ENCODE measurements at regions not wholly inside any gene's neighbourhood (a gene's known extent, or its start where the extent isn't known, plus 50 kb on each side); places are given as distances from the start of the nearest gene placed in this dataset.

DNA sequence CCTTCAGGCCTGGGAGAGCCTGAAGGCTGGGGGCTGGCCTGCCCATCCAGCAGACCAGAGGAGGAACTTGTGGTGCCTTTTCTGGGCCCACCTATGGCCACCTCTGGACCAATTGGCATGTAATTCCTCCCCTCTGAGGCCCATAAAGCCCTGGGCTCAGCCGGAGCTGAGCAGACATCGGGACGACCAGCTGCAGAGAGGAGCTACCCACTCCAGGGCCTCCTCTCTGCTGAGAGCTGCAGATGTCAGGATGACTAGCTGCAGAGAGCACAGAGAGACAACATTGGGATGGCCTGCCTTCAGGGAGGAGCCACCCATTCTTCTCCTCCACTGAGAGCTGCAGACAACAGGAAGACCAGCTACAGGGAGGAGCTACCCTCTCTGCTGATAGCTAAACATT is 370.1 kb downstream of the CD83 start:
- no peak overlapping the region for H3K4me3 ChIP-seq (ENCODE audit: low read depth, low read length)
- TF ChIP-seq, protein P1, sequence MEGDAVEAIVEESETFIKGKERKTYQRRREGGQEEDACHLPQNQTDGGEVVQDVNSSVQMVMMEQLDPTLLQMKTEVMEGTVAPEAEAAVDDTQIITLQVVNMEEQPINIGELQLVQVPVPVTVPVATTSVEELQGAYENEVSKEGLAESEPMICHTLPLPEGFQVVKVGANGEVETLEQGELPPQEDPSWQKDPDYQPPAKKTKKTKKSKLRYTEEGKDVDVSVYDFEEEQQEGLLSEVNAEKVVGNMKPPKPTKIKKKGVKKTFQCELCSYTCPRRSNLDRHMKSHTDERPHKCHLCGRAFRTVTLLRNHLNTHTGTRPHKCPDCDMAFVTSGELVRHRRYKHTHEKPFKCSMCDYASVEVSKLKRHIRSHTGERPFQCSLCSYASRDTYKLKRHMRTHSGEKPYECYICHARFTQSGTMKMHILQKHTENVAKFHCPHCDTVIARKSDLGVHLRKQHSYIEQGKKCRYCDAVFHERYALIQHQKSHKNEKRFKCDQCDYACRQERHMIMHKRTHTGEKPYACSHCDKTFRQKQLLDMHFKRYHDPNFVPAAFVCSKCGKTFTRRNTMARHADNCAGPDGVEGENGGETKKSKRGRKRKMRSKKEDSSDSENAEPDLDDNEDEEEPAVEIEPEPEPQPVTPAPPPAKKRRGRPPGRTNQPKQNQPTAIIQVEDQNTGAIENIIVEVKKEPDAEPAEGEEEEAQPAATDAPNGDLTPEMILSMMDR (IDR thresholded peaks at IDR 0.05; ENCODE audit: low read depth, low read length) = no peak

DNA sequence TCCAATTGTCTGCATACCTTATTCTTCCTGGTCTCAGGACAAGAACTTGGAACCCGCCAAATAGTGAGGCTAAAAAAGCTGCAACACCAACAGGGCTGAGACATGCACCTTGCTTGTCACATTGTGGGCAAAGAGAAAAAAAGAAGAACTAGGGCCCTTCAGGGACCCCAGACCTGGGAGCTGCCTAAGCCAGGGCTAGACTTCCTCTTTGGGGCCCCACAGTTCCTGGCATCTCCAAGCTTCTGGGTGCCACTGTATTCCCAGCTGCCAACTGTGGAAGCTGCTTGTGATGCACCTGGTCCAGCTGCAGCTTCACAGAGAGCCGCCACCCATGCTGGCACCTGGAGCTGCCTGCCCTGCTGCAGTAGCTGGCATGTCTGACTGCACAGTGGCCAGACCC is 370.6 kb downstream of the CD83 start:
- TF ChIP-seq, protein P1 (IDR thresholded peaks at IDR 0.05; ENCODE audit: low read depth, low read length) = no peak
- H3K4me3 ChIP-seq (ENCODE audit: low read depth, low read length) = no peak overlapping the region

DNA sequence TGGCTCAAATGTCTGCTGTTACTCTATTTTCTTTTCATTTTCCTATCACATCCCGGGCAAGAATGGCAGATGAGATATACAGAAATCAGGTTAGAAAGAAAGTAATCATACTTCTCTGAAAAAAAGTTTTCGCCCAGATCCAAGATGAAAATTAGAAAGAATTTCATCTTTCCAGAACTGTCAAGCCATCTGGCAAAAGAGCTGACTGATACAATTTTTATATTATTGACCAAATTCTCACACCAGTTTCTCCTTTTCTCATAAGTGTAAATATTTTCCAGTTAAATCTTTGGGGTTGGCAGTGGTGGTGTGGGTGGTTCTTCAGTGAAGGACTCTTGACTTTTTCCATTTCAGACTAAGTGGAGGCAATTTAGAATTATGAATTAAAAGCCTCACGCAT is 371.9 kb downstream of the CD83 start:
- TF ChIP-seq, protein P1 (IDR thresholded peaks at IDR 0.05; ENCODE audit: low read depth, low read length) = no peak
- no peak overlapping the region for H3K4me3 ChIP-seq (ENCODE audit: low read depth, low read length)

DNA sequence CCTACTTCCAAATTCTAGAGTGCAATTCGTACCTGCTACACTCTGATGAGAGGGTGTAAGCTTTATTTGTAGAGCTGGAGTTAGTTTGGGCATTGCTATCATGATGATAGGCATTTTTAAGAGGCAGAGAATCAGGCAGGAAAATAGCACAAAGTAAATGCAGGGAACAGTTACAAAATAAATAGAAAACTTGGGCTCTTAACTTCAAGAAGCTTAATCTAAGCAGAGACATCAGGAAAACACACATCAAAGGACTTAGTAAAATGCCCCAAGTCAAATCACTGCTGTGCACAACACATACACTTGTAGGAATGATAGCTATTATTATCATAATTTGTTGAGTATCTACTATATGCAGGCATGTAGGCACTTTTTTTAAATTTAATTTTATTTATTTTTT is 381.2 kb downstream of the CD83 start:
- no peak overlapping the region for H3K4me3 ChIP-seq (ENCODE audit: low read depth, low read length)
- TF ChIP-seq, protein P1 (IDR thresholded peaks at IDR 0.05; ENCODE audit: low read depth, low read length) = no peak

DNA sequence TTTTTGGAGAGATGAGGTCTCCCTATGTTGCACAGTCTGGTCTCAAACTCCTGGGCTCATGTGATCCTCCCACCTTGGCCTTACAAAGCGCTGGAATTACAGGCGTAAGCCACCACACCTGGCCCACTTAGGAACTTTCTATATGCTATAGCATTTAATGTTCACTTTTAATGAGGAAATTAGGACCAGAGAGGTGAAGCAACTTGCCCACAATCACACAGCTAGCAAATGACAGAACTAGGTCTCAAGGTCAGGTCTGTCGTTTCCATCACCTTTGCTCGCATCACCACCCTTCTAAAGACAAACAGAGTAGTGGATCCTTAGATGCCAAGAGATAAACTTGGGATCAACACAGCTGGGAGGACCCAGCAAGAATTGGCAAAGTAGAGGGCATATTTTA is 381.7 kb downstream of the CD83 start:
- TF ChIP-seq, protein P1 (IDR thresholded peaks at IDR 0.05; ENCODE audit: low read depth, low read length) = no peak
- no peak overlapping the region for H3K4me3 ChIP-seq (ENCODE audit: low read depth, low read length)

DNA sequence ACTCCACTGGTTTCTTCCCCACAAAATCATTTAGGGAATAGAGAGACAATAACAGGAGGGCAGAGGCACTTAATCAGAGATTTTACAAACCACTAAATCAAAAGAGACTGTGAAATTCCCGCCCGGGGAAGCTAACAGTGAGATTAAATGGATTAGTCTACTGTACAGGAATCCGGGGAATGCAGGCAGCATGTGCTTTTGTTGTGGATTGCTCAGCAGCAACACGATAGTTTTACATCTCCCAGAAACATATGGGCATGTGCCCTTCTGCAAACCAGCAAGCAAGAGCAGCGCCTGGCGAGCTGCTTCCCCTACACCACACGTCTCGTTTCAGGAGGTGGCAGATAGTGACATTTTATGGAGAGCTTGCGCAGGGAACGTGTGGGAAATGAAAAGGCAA is 382.3 kb downstream of the CD83 start:
- TF ChIP-seq, protein P1 (IDR thresholded peaks at IDR 0.05; ENCODE audit: low read depth, low read length) = no peak
- no peak overlapping the region for H3K4me3 ChIP-seq (ENCODE audit: low read depth, low read length)

DNA sequence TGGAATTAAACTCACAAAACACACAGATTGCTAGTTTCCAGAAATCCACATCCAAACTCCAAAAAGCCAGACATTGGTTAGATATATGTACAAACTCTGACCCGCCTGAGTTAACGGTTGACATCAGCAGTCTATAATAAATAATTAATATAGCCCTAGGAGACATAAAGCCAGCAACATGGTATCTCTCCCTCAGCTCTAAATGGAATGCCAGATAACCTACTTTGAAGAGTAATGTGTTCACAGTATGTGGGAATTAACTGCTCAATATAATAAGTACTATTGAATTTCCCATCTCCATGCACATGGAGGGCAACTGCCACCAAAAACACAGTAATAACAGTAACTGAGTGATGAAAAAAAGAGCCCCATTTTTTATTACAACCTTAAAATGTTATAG is 383.2 kb downstream of the CD83 start:
- no peak overlapping the region for H3K4me3 ChIP-seq (ENCODE audit: low read depth, low read length)
- TF ChIP-seq, protein P1 (IDR thresholded peaks at IDR 0.05; ENCODE audit: low read depth, low read length) = no peak

Data from WI38 (cell line).